GM23248 (cell line): ENCODE measurements at regions not wholly inside any gene's neighbourhood (a gene's known extent, or its start where the extent isn't known, plus 50 kb on each side); places are given as distances from the start of the nearest gene placed in this dataset.

Experiments used
- EZH2 ChIP-seq: fragments of 200-600 bp; sonication (generic); IDR thresholded peaks from 2 replicates; pipeline ENCODE4 v1.6.1; 2018; ENCODE audit warnings: antibody characterized with exemption, mild to moderate bottlenecking; ENCODE audit not compliant: insufficient read depth, poor library complexity, severe bottlenecking
- EZH2phosphoT487 ChIP-seq: fragments of 200-600 bp; sonication (generic); IDR thresholded peaks from 2 replicates; pipeline ENCODE4 v1.6.1; 2018; ENCODE audit warnings: antibody characterized with exemption, moderate library complexity, mild to moderate bottlenecking, low read depth; ENCODE audit not compliant: insufficient read depth

- TF ChIP-seq EZH2 (no peak), EZH2phosphoT487 (no peak)
Measured at GRCh38 chr16:65260746-65261145, 138.9 kb upstream of the CDH11 start.
